NCI-H82 (cell line): ENCODE measurements at regions not wholly inside any gene's neighbourhood (a gene's known extent, or its start where the extent isn't known, plus 50 kb on each side); places are given as distances from the start of the nearest gene placed in this dataset.
"Not testable (repeated sequence)": the region's sequence is repeated elsewhere in the genome, so short reads cannot be mapped to it uniquely, and the experiment has no call there.

Experiments used
- DNase-seq: peaks from one replicate; lab custom pipeline; 2025; lab: John Stamatoyannopoulos, UW

DNA sequence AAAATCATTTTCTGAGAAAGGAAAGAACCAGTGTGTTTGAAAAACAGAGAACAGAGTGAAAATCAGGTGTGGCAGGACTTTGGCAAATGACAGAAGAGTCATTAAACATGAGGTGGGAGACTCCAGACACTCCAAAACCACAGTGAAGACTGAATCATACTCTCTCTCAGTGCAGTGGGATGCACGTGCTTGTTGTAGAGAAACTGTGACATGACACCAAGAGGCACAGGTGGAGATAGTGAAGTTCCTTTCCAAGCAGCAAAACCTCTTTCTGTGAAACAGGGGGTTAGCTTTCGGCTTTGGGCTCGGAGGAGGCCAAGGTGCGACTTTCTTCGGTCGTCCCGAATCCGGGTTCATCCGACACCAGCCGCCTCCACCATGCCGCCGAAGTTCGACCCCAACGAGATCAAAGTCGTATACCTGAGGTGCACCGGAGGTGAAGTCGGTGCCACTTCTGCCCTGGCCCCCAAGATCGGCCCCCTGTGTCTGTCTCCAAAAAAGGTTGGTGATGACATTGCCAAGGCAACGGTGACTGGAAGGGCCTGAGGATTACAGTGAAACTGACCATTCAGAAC is 599.0 kb downstream of the DOK5 start:
- not testable (repeated sequence) for DNase-seq

- DNase-seq, result no peak
Measured at GRCh38 chr20:55070001-55070400, 594.6 kb downstream of the DOK5 start.

- no peak for DNase-seq
Measured at GRCh38 chr20:55067158-55067825, 591.9 kb downstream of the DOK5 start.

GRCh38 chr20:55058938-55059337 is 583.5 kb downstream of the DOK5 start:
- DNase-seq, result no peak

GRCh38 chr20:55057779-55058415 is 582.5 kb downstream of the DOK5 start:
- no peak for DNase-seq

- no peak for DNase-seq
Measured at GRCh38 chr20:55054453-55054852, 579.1 kb downstream of the DOK5 start.

- DNase-seq, result no peak
Measured at GRCh38 chr20:55053389-55053788, 578.0 kb downstream of the DOK5 start.

DNA sequence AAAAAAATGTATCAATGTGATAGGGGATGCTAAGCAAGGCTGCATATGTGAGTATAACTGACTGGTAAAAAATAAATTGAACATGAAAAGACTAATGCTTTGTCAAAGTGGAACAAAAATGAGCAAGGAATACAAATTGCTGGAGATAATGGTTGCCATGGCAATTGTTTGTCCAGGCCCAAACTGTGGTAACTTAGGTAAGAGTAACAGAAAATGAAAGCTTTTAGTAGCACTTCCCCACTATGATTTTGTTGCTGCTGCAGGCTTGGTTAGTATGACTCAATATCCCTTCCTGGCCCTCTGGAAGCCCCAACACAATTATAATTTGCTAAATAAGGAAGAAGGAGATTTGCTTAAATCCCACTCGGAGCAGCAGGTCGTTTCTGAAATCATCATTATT is 577.1 kb downstream of the DOK5 start:
- no peak for DNase-seq

DNA sequence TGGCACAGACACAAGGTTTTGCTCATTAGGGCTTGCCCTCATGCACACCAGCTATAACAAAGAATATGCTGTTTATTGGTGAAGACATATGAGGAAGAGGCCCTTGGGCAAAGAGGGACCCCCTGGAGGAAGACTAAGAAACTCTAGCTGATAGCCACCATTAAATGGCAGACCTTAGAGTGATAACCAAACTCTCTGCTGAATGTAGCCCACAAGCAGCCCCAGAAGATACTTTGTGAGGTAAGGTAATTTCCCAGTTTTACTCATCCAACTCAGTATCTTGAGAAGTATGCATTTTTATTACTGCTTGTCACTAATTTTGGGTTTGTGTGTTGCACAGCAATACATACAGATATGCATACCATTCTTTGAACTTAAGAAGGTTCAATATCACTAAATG is 563.3 kb downstream of the DOK5 start:
- DNase-seq, result no peak

- no peak for DNase-seq
Measured at GRCh38 chr20:55031971-55032370, 556.6 kb downstream of the DOK5 start.

DNA sequence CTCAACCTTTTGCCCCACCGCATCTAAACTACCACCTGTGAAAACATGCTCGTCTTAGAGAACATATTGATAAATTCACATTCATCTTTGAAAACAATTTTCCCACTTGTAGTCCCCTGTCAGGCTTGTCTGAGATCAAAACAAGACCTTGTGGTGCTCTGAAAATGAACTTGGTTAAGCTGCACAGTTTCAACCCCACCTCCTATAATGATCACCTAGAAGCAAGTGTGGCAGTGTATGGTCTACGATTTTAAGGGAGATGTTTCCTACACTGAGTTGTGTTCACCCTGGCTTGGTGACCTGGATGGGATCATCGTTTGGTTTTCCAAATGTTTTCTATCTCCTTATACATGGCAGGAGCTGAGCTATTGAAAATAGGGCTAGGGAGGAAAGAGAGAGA is 539.4 kb downstream of the DOK5 start:
- DNase-seq, result no peak

DNA sequence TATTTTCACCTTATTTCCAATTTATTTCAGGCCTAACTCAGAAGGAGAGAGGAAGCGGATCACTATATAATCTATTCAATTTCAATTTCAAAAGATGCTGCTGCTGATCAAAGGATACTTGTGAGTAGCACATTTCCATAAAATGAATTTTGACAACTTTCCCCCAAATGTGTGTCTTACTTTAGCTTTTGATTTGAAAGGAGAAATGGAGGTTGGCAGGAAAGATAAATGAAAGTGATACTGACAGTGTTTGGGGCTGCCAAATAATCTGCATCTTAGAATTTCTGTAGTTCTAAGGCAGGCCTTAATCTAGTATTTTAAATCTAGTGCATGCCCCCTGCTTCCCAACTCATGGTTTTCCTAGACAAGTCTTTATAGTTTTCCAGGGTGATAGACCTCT is 535.4 kb downstream of the DOK5 start:
- DNase-seq, result no peak

- no peak for DNase-seq
Measured at GRCh38 chr20:55009066-55009465, 533.7 kb downstream of the DOK5 start.

DNA sequence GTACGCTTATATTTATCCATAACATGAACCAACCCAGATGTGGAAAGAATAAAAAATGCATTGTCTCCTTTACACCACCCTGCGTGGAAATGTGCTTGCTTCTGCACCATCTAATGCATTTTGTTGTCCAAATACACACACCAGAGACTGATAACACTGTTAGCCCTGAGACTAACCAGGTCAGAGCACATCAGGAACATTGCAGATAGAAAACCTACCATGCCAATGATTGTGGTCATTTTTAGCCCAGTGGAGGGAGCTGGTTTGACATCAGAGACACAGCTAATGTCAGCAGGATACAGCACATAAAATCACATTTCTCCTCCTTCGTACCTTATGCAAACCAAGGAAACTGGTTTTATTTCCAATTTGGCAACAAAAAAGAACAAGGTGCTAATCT is 528.7 kb downstream of the DOK5 start:
- no peak for DNase-seq

- peak; percentile 16 for DNase-seq
Measured at GRCh38 chr20:54995553-54995952, 520.2 kb downstream of the DOK5 start.

DNA sequence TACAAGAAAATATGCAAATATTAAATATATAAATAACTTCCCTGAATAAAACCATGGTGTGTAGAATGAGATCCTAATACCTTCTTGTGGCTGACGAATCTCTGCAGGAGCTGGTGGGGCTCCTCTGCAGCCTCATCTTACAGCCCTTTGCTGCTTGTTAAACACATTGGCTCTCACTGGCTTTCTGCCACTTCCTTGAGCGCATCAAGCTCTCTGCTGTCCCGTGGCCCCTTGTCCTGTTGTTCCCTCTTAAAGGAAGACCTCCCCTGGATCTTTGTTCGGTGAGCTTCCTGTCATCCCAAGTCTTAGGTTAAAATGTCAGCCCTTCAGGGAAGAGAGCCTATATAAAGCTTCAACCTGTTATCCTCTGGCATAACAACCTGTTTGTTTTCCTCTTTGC is 519.6 kb downstream of the DOK5 start:
- no peak for DNase-seq

- no peak for DNase-seq
Measured at GRCh38 chr20:54985091-54985490, 509.7 kb downstream of the DOK5 start.

GRCh38 chr20:54984104-54984448 is 508.7 kb downstream of the DOK5 start:
- no peak for DNase-seq

DNA sequence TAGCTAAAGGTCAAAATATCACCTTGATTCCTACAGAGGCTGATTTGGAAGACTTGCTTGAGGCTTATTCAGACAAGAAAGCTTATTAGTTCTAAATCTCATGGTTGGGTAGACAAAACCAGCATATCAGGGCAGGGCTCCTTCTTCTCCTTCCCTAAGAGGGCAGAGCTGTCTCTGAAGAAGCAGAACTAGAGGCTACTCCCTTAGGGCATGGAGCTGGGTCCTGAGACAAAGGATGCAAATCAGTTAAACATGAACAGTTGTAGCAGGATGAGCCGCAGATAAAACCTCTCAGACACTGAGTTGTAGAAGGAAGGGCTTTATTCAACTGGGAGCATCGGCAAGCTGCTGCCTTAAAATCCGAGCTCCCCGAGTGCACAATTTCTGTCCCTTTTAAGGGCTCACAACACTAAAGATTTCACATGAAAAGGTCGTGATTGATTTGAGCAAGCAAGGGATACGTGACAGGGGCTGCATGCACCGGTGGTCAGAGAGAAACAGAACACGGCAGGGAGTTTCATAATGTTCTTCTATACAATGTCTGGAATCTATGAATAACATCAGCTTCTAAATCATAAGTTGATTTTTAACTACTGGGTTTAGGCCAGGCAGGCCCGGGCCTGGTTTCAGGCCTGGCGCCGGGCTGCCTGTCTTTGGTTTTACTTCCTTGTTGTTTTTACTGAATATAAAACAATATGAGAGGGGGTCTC is 508.2 kb downstream of the DOK5 start:
- not testable (repeated sequence) for DNase-seq

DNA sequence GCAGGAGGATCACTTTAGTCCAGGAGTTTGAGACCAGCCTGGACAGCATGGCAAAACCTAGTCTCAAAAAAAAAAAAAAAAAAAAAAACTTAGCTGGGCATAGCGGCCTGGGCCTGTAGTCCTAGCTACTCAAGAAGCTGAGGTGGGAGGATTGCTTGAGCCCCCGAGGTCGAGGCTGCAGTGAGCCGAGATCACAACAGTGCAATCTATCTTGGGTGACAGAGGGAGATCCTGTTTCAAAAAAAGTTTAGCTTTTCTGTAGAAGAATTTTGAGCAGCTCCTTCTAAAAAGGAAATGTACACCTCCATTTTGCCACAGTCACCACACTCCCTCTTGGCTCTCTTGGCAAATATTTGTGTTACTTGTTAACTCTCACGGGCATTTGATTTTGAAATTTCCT is 505.8 kb downstream of the DOK5 start:
- no peak for DNase-seq

GRCh38 chr20:54980103-54980960 is 504.9 kb downstream of the DOK5 start:
- peak; percentile 47 for DNase-seq

GRCh38 chr20:54950304-54950703 is 474.9 kb downstream of the DOK5 start:
- DNase-seq, result no peak
